ENCODE measurements at regions not wholly inside any gene's neighbourhood (a gene's known extent, or its start where the extent isn't known, plus 50 kb on each side); places are given as distances from the start of the nearest gene placed in this dataset.

GRCh38 chr7:19397911-19398310, 252.7 kb upstream of the FERD3L start (continued):
- TF ChIP-seq ARID4B (CRISPR knock-in tag; IDR thresholded peaks at IDR 0.05; ENCODE audit: borderline replicate concordance) (no peak), FOXK1 (CRISPR knock-in tag; IDR thresholded peaks at IDR 0.05) (no peak), FOXP4 (CRISPR knock-in tag; IDR thresholded peaks at IDR 0.05) (no peak), ZSCAN18 (CRISPR knock-in tag; IDR thresholded peaks at IDR 0.05) (no peak), ZNF263 (CRISPR knock-in tag; IDR thresholded peaks at IDR 0.05; ENCODE audit: low read depth) (no peak), MLX (CRISPR knock-in tag; IDR thresholded peaks at IDR 0.05) (no peak), E2F5 (CRISPR knock-in tag; IDR thresholded peaks at IDR 0.05) (no peak), TCF7 (CRISPR knock-in tag; IDR thresholded peaks at IDR 0.05; ENCODE audit: low read depth) (no peak), HMGA2 (CRISPR knock-in tag; IDR thresholded peaks at IDR 0.05) (no peak), NFE2L1 (CRISPR knock-in tag; IDR thresholded peaks at IDR 0.05) (no peak), ZNF532 (CRISPR knock-in tag; IDR thresholded peaks at IDR 0.05; ENCODE audit: borderline replicate concordance) (no peak), ZNF121 (CRISPR knock-in tag; IDR thresholded peaks at IDR 0.05) (no peak)

- ATAC-seq, result no peak
- no peak for TF ChIP-seq FOXP1 (CRISPR knock-in tag; IDR thresholded peaks at IDR 0.05; ENCODE audit: borderline replicate concordance)
- TF ChIP-seq ZNF138 (CRISPR knock-in tag; conservative IDR thresholded peaks at IDR 0.05), result no peak
- no peak for TF ChIP-seq TCF7 (CRISPR knock-in tag; IDR thresholded peaks at IDR 0.05; ENCODE audit: low read depth)
- no peak for TF ChIP-seq ZMAT4 (CRISPR knock-in tag; IDR thresholded peaks at IDR 0.05)
- no peak for TF ChIP-seq JAZF1 (CRISPR knock-in tag; IDR thresholded peaks at IDR 0.05)
- no peak for TF ChIP-seq NFYB (CRISPR knock-in tag; conservative IDR thresholded peaks at IDR 0.05; ENCODE audit: low read depth)
- TF ChIP-seq PRDM15 (CRISPR knock-in tag; IDR thresholded peaks at IDR 0.05), result no peak
- no peak for TF ChIP-seq ZBTB21 (CRISPR knock-in tag; IDR thresholded peaks at IDR 0.05; ENCODE audit: borderline replicate concordance)
- CTCF ChIA-PET, result no interaction called here
Measured at GRCh38 chr7:19392246-19392645, 247.0 kb upstream of the FERD3L start.

More at GRCh38 chr7:19392246-19392645, 247.0 kb upstream of the FERD3L start:
- Mint-ChIP-seq H3K27me3 (ENCODE audit: low read depth) (no peaks in the 10 kb centered on the region), H3K27ac (no peak overlapping the region), H3K4me1 (no peaks in the 10 kb centered on the region), H3K4me3 (no peak overlapping the region), H3K36me3 (no peaks in the 10 kb centered on the region), H3K9me3 (no peaks in the 10 kb centered on the region)
- POLR2A ChIA-PET, result no interaction called here
- no peak for DNase-seq (ENCODE audit: low spot score)
